Right lobe of liver (tissue), 4 donors: ENCODE measurements at regions not wholly inside any gene's neighbourhood (a gene's known extent, or its start where the extent isn't known, plus 50 kb on each side); places are given as distances from the start of the nearest gene placed in this dataset.

ENCODE experiments used
- POLR2A ChIP-seq: fragments of 450-650 bp; IDR thresholded peaks from one replicate; pipeline ENCODE4 v1.6.1; 2017; ENCODE audit warnings: antibody characterized with exemption, mild to moderate bottlenecking
- TF ChIP-seq, protein P1 (sequence below), 4 donors: fragments of 200-600 bp in 3 of 4; fragments of 450-650 bp in 1 of 4; IDR thresholded peaks; one replicate each; pipeline versions ENCODE4 v1.5.1 to v1.8.0; 2016 to 2022; ENCODE audit warnings: antibody characterized with exemption in 4 of 4, mild to moderate bottlenecking in 2 of 4
- donor health status: DM: no; HTN: no; CAD: no.
- donor health status: DM: no; HTN: no; CAD: no.
- donor health status: DM: no; HTN: yes; CAD: no.

DNA sequence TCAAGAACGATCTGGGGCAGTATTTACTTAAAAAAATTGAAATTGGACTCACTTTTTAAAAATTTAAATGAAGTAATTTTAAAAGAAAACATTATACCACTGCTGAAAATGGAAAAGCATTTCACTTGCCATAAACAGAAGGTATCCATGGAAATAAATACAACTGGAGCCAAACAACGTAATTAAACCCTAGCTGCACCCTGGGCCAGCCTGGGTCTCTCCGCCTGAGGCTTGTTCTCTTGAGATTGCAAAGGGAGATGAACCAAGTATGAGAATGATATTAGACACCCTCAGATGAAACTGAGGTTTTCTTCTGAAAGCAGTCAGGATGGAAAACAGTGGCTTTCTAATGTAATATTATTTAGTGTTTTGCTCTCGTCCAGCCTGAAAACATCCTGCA, 264.4 kb downstream of the KCNE4 start:
- TF ChIP-seq POLR2A = no peak
- TF ChIP-seq, protein P1, sequence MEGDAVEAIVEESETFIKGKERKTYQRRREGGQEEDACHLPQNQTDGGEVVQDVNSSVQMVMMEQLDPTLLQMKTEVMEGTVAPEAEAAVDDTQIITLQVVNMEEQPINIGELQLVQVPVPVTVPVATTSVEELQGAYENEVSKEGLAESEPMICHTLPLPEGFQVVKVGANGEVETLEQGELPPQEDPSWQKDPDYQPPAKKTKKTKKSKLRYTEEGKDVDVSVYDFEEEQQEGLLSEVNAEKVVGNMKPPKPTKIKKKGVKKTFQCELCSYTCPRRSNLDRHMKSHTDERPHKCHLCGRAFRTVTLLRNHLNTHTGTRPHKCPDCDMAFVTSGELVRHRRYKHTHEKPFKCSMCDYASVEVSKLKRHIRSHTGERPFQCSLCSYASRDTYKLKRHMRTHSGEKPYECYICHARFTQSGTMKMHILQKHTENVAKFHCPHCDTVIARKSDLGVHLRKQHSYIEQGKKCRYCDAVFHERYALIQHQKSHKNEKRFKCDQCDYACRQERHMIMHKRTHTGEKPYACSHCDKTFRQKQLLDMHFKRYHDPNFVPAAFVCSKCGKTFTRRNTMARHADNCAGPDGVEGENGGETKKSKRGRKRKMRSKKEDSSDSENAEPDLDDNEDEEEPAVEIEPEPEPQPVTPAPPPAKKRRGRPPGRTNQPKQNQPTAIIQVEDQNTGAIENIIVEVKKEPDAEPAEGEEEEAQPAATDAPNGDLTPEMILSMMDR (IDR thresholded peaks at IDR 0.05) = no peak
